ENCODE measurements at regions not wholly inside any gene's neighbourhood (a gene's known extent, or its start where the extent isn't known, plus 50 kb on each side); places are given as distances from the start of the nearest gene placed in this dataset.

DNA sequence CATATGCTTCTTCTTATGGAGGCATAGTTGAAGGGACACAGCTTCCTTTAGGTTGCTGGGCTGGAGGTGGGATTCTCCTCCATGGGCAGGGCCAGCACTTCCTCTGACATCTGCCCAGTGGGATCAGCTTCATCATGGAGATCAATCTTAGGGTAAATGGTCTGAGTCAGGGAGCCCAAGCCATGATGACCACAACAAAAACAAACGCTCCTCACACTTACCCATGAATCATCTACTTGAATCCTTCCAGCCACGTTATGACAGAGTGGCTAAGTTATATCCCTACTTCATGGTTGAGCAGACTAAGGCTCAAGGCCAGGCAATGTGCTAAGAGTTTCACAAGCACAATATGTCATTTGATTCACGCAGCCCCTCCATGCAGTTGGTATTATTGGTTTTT is 87.2 kb upstream of the NMNAT3 start (continued):
- TF ChIP-seq, protein P1, sequence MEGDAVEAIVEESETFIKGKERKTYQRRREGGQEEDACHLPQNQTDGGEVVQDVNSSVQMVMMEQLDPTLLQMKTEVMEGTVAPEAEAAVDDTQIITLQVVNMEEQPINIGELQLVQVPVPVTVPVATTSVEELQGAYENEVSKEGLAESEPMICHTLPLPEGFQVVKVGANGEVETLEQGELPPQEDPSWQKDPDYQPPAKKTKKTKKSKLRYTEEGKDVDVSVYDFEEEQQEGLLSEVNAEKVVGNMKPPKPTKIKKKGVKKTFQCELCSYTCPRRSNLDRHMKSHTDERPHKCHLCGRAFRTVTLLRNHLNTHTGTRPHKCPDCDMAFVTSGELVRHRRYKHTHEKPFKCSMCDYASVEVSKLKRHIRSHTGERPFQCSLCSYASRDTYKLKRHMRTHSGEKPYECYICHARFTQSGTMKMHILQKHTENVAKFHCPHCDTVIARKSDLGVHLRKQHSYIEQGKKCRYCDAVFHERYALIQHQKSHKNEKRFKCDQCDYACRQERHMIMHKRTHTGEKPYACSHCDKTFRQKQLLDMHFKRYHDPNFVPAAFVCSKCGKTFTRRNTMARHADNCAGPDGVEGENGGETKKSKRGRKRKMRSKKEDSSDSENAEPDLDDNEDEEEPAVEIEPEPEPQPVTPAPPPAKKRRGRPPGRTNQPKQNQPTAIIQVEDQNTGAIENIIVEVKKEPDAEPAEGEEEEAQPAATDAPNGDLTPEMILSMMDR (IDR thresholded peaks at IDR 0.05 in 2 of 3, conservative IDR thresholded peaks at IDR 0.05 in 1 of 3; ENCODE audit: insufficient read depth in 2 of 3, low read depth in 1 of 3, low read length in 3 of 3) = no peak
- no peak for TF ChIP-seq ZNF431 (CRISPR knock-in tag; IDR thresholded peaks at IDR 0.05)
- TF ChIP-seq, protein P2, sequence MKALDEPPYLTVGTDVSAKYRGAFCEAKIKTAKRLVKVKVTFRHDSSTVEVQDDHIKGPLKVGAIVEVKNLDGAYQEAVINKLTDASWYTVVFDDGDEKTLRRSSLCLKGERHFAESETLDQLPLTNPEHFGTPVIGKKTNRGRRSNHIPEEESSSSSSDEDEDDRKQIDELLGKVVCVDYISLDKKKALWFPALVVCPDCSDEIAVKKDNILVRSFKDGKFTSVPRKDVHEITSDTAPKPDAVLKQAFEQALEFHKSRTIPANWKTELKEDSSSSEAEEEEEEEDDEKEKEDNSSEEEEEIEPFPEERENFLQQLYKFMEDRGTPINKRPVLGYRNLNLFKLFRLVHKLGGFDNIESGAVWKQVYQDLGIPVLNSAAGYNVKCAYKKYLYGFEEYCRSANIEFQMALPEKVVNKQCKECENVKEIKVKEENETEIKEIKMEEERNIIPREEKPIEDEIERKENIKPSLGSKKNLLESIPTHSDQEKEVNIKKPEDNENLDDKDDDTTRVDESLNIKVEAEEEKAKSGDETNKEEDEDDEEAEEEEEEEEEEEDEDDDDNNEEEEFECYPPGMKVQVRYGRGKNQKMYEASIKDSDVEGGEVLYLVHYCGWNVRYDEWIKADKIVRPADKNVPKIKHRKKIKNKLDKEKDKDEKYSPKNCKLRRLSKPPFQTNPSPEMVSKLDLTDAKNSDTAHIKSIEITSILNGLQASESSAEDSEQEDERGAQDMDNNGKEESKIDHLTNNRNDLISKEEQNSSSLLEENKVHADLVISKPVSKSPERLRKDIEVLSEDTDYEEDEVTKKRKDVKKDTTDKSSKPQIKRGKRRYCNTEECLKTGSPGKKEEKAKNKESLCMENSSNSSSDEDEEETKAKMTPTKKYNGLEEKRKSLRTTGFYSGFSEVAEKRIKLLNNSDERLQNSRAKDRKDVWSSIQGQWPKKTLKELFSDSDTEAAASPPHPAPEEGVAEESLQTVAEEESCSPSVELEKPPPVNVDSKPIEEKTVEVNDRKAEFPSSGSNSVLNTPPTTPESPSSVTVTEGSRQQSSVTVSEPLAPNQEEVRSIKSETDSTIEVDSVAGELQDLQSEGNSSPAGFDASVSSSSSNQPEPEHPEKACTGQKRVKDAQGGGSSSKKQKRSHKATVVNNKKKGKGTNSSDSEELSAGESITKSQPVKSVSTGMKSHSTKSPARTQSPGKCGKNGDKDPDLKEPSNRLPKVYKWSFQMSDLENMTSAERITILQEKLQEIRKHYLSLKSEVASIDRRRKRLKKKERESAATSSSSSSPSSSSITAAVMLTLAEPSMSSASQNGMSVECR (CRISPR knock-in tag; IDR thresholded peaks at IDR 0.05) = no peak
- TF ChIP-seq STAG1 (CRISPR knock-in tag; IDR thresholded peaks at IDR 0.05; ENCODE audit: borderline replicate concordance) = no peak
- no peak for TF ChIP-seq NR2F6 (CRISPR knock-in tag; IDR thresholded peaks at IDR 0.05)
- TF ChIP-seq, protein P3, sequence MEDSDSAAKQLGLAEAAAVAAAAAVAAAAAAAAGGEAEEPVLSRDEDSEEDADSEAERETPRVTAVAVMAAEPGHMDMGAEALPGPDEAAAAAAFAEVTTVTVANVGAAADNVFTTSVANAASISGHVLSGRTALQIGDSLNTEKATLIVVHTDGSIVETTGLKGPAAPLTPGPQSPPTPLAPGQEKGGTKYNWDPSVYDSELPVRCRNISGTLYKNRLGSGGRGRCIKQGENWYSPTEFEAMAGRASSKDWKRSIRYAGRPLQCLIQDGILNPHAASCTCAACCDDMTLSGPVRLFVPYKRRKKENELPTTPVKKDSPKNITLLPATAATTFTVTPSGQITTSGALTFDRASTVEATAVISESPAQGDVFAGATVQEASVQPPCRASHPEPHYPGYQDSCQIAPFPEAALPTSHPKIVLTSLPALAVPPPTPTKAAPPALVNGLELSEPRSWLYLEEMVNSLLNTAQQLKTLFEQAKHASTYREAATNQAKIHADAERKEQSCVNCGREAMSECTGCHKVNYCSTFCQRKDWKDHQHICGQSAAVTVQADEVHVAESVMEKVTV (CRISPR knock-in tag; IDR thresholded peaks at IDR 0.05) = no peak
- TF ChIP-seq ZNF3 (CRISPR knock-in tag; IDR thresholded peaks at IDR 0.05) = no peak
- no peak for TF ChIP-seq HMG20A (CRISPR knock-in tag; conservative IDR thresholded peaks at IDR 0.05)
- no peak for TF ChIP-seq HNRNPH1 (optimal IDR thresholded peaks at IDR 0.05; ENCODE audit: low read depth, low read length)
- TF ChIP-seq ARID2 (IDR thresholded peaks at IDR 0.05) = no peak
- TF ChIP-seq ZNF589 (CRISPR knock-in tag; IDR thresholded peaks at IDR 0.05; ENCODE audit: low read depth) = no peak
- no peak for TF ChIP-seq HDAC1 (IDR thresholded peaks at IDR 0.05)
- TF ChIP-seq, protein P4, sequence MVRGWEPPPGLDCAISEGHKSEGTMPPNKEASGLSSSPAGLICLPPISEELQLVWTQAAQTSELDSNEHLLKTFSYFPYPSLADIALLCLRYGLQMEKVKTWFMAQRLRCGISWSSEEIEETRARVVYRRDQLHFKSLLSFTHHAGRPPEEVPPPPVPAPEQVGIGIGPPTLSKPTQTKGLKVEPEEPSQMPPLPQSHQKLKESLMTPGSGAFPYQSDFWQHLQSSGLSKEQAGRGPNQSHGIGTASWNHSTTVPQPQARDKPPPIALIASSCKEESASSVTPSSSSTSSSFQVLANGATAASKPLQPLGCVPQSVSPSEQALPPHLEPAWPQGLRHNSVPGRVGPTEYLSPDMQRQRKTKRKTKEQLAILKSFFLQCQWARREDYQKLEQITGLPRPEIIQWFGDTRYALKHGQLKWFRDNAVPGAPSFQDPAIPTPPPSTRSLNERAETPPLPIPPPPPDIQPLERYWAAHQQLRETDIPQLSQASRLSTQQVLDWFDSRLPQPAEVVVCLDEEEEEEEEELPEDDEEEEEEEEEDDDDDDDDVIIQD (CRISPR knock-in tag; IDR thresholded peaks at IDR 0.05) = no peak
- no peak for TF ChIP-seq ZNF77 (CRISPR knock-in tag; IDR thresholded peaks at IDR 0.05)
- no peak for TF ChIP-seq ZBTB8A (IDR thresholded peaks at IDR 0.05; ENCODE audit: partially characterized antibody)
- TF ChIP-seq PTBP1 (IDR thresholded peaks at IDR 0.05; ENCODE audit: low read depth, low read length) = no peak
